GM21515 (cell line): ENCODE measurements at regions not wholly inside any gene's neighbourhood (a gene's known extent, or its start where the extent isn't known, plus 50 kb on each side); places are given as distances from the start of the nearest gene placed in this dataset.

Experiments used
- ATAC-seq: cut with Tn5 transposase; IDR thresholded peaks from one replicate; pipeline ENCODE4 v1.9.1; 2021; ENCODE audit not compliant: unreplicated experiment

DNA sequence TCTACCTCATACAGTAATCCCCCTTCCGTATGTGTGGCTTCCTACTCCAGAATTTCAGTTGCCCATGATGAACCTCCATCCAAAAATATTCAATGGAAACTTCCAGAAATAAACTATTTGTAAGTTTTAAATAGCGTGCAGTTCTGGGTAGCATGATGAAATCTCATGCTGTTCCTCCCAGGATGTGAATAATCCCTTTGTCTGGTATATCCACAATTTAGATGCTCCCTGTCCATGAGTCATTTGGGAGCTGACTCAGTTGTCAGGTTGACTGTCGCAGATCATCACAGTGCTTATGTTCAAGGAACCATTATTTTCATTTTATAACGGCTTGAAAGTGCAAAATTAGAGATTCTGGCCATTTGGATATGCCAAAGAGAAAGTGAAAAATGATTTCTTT lies 290.1 kb upstream of the CDH9 start:
- no peak for ATAC-seq

DNA sequence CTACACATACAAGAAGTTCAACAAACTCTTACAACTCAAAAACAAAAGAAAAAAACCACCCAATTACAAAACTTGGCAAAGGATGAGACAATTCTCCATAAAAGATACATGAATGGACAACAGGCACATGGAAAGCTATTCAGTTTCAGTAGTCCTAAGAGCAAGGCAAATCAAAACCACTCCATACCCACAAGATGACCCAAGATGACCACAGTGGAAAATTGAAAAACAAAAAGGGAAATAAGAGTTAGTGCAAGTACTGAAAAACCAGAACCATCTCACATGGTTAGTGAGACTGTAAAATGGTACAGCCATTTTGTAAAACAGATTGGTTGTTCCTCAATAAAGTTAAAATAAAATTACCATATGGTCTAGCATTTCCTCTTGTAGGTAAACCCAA lies 287.1 kb upstream of the CDH9 start:
- no peak for ATAC-seq

- no peak for ATAC-seq
Observed at GRCh38 chr5:27318701-27319100, 280.3 kb upstream of the CDH9 start.

GRCh38 chr5:27316271-27316650 lies 277.9 kb upstream of the CDH9 start:
- no peak for ATAC-seq

GRCh38 chr5:27315363-27316270 lies 277.2 kb upstream of the CDH9 start:
- ATAC-seq, result no peak

- ATAC-seq, result no peak
Observed at GRCh38 chr5:27313549-27313948, 275.2 kb upstream of the CDH9 start.

GRCh38 chr5:27312291-27312893 lies 274.0 kb upstream of the CDH9 start:
- no peak for ATAC-seq

- no peak for ATAC-seq
Observed at GRCh38 chr5:27311544-27311943, 273.2 kb upstream of the CDH9 start.

DNA sequence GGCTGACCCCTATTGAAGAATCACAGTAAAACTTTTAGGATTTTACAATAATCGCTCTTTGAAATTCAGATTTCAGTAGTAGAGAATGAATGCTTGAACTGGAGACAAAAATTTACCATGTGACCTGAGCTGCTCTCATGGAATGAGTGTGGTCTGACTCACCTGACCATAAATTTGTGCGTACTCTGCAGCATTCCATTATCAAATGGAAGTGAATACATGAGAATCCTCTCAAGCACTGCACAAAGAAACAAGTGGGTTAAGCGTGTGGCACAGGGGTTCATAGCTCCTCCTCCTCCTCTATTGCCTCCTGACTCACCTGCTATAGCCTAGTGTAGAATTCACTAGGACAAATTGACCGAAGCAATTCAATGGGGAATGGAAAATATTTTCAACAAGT lies 269.8 kb upstream of the CDH9 start:
- no peak for ATAC-seq

DNA sequence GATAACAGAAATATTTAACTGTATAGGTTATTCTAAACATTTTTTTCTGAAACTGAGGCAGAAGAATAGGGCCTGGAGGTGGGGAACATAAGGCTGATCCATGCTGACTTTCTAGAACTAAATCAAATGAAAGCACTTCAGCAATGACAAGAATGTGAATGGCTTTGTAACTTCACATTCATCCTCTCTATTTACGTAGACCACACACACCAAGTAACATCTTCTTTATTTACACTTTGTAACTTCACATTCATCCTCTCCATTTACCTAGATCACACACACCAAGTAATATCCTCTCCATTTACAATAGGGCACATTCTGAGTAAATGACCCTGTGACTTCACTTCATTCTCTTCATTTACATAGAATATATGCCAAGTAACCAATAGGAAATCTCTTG lies 251.8 kb upstream of the CDH9 start:
- no peak for ATAC-seq

- no peak for ATAC-seq
Observed at GRCh38 chr5:27276119-27276518, 237.7 kb upstream of the CDH9 start.

DNA sequence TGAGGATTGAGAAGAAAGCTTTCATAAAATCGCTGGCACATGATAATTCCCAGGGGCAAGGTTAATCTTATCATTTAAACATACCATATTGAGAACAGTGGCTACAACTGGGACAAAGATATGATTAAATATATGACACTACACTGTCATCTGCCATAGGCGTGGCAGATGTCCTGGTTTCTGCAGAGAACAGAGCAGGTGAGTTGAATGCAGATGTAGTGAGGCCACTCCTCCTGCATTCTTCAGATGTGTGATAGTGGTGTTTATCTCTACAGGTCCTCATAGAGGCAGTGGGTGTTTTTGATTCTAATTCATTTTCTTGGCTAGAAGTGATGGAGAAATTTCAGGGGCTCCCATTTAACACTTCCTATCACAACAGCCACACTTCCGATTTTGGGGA lies 237.0 kb upstream of the CDH9 start:
- ATAC-seq, result no peak

- ATAC-seq, result no peak
Observed at GRCh38 chr5:27269766-27270165, 231.4 kb upstream of the CDH9 start.

- no peak for ATAC-seq
Observed at GRCh38 chr5:27267209-27267824, 228.9 kb upstream of the CDH9 start.

- ATAC-seq, result no peak
Observed at GRCh38 chr5:27266184-27266583, 227.8 kb upstream of the CDH9 start.

DNA sequence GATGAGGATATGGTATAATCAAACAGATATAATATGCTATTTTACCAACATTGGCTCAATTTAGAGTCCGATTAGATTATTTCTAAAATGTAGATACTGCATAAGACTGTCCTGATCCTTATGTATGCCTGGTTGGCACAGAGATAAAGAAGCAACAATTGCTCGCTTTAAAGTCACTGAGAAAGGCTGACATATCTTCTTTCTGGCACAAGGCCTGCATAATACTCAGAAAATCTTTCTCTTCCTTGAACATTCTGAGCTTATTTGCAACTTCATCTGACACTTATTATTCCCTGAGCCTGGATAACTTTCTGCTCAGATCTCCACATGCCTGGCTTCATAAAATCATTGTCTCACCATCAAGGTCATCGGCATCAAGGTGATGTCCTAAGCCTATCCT lies 219.3 kb upstream of the CDH9 start:
- ATAC-seq, result no peak

GRCh38 chr5:27252911-27253310 lies 214.5 kb upstream of the CDH9 start:
- no peak for ATAC-seq

- no peak for ATAC-seq
Observed at GRCh38 chr5:27242258-27242626, 203.9 kb upstream of the CDH9 start.

DNA sequence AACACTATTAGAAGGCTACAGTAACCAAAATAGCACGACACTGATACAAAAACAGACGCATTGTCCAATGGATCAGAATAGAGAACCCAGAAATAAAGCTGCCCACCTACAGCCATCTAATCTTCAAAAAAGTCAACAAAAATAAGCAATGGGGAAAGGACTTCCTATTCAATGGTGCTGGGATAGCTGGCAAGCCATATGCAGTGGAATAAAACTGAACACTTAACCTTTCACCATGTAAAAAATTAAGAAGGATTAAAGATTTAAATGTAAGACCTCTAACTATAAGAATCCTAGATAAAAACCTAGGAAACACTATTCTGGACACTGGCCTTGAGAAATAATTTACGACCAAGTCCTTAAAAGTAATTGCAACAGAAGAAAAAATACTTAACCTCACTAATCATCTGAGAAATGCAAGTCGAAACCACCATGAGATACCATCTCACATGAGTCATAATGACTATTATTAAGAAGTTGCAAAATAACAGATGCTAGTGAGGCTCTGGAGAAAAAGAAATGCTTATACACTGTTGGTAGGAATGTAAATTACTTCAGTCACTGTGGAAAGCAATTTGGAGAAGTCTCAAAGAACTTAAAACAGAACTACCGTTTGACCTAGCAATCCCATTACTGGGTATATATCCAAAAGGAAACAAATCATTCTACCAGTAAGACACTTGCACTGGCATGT lies 203.3 kb upstream of the CDH9 start:
- no peak for ATAC-seq

GRCh38 chr5:27240791-27241190 lies 202.4 kb upstream of the CDH9 start:
- ATAC-seq, result no peak

- no peak for ATAC-seq
Observed at GRCh38 chr5:27234916-27235315, 196.5 kb upstream of the CDH9 start.

- ATAC-seq, result no peak
Observed at GRCh38 chr5:27221410-27221809, 183.0 kb upstream of the CDH9 start.
